ENCODE measurements at regions not wholly inside any gene's neighbourhood (a gene's known extent, or its start where the extent isn't known, plus 50 kb on each side); places are given as distances from the start of the nearest gene placed in this dataset.
A peak's percentile ranks its signal among the peaks of the same experiment; 100 is the strongest.
"Not testable (repeated sequence)": the region's sequence is repeated elsewhere in the genome, so short reads cannot be mapped to it uniquely, and the experiment has no call there.

DNA sequence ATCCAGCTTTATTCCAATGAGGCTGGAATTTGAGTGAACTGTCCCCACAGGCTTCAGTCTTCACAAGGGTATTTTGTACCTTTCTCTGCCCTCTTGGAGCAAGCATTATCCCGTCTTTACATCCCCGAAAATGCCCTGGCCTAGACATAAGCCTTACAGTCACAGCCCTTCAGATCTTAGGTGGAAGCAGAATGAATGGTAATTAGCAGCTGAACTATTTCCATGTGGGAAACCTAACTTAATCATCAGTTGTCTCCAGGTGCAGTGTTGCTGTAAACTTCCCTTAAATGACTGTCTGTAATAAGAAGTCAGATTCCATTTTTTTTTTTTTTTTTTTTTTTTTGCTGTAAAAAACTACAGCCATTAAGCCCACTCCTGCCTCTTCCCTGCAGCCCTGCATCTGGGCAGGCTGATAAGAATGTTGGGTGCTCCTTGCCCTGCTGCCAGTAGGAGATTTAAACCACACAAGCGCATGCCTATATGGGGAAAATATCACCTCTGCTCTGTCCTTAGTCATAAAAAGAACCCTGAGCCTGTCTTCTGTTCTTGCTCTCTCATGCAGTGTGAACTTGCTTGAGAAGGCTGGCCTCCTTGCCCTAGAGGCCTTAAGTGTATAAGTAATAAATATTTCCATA lies 426.8 kb upstream of the SLITRK5 start:
- ATAC-seq (no peak), DNase-seq (no peak)
- intact Hi-C loops (cut with DNase I, micrococcal nuclease): no loop called here
- H3K36me3 ChIP-seq (ENCODE audit: low read depth): no peaks in the 10 kb centered on the region
- no peaks in the 10 kb centered on the region for H3K9me3 ChIP-seq
- TF ChIP-seq, protein P1, sequence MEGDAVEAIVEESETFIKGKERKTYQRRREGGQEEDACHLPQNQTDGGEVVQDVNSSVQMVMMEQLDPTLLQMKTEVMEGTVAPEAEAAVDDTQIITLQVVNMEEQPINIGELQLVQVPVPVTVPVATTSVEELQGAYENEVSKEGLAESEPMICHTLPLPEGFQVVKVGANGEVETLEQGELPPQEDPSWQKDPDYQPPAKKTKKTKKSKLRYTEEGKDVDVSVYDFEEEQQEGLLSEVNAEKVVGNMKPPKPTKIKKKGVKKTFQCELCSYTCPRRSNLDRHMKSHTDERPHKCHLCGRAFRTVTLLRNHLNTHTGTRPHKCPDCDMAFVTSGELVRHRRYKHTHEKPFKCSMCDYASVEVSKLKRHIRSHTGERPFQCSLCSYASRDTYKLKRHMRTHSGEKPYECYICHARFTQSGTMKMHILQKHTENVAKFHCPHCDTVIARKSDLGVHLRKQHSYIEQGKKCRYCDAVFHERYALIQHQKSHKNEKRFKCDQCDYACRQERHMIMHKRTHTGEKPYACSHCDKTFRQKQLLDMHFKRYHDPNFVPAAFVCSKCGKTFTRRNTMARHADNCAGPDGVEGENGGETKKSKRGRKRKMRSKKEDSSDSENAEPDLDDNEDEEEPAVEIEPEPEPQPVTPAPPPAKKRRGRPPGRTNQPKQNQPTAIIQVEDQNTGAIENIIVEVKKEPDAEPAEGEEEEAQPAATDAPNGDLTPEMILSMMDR (IDR thresholded peaks at IDR 0.05): no peak
- no peaks in the 10 kb centered on the region for H3K4me1 ChIP-seq (ENCODE audit: low read depth)
- no peak overlapping the region for H3K4me3 ChIP-seq

DNA sequence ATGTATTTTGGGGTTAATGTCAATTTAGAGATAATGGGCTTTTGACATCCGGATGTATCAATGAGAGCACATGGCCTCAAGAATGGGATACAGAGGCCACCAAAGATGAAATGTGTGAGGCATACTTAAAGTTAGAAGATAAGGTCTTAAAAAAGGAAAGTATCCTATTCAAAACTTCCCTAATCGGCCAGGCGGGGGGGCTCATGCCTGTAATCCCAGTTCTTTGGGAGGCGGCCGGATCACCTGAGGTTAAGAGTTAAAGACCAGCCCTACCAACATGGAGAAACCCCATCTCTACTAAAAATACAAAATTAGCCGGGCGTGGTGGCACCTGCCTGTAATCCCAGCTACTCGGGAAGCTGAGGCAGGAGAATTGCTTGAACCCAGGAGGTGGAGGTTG lies 421.3 kb upstream of the SLITRK5 start:
- H3K4me3 ChIP-seq; intact Hi-C loops (cut with DNase I, micrococcal nuclease); H3K36me3 ChIP-seq (ENCODE audit: low read depth); DNase-seq; H3K9me3 ChIP-seq; ATAC-seq; H3K4me1 ChIP-seq (ENCODE audit: low read depth): not testable (repeated sequence)

DNA sequence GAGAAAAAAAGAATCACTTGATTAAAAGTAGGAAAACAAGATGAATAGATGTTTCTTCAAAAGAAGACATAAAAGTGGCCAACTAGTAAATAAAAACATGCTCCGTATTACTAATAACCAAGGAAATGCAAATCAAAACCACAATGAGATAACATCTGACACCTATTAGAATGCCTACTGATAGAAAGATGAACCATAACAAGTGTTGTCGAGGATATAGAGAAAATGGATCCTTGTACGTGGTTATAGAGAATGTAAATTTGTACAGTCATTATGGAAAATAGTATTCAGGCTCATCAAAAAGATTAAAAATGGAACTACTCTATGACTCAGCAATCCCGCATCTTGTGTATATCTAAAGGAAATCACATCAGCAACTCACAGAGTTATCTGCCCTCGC lies 415.8 kb upstream of the SLITRK5 start:
- TF ChIP-seq, protein P1 (IDR thresholded peaks at IDR 0.05): no peak
- H3K4me3 ChIP-seq: no peak overlapping the region
- intact Hi-C loops (cut with DNase I, micrococcal nuclease): no loop called here

DNA sequence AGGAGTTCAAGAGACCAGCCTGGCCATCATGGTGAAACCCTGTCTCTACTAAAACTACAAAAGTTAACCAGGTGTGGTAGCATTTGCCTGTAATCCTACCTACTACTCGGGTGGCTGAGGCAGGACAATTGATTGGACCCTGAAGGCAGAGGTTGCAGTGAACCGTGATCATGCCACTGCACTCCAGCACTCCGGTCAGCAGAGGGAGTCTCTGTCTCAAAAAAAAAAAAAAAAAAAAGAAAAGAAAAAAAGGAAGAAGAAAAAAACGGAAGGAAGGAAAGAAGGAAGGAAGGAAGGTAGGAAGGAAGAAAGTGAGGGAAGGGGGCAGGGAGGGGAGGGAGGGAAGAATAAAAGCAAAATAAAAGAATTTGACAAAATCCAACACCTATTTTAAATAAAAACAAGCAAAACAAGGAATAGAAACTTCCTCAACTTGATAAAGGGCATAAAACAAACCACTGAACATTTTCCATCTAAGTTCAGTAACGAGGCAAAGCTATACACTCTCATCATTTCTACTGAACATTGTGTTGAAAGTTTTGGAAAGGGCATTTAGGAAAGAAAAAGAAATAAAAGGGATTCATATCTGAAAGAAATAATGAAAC lies 411.6 kb upstream of the SLITRK5 start:
- TF ChIP-seq, protein P1 (IDR thresholded peaks at IDR 0.05): no peak
- intact Hi-C loops (cut with DNase I, micrococcal nuclease): no loop called here
- Histone ChIP-seq H3K4me3 (no peak overlapping the region), H3K9me3 (no peaks in the 10 kb centered on the region), H3K36me3 (ENCODE audit: low read depth) (no peaks in the 10 kb centered on the region), H3K4me1 (ENCODE audit: low read depth) (no peaks in the 10 kb centered on the region)
- DNase-seq (no peak), ATAC-seq (no peak)

More for the DNA sequence above, 415.8 kb upstream of the SLITRK5 start:
- no peak for ATAC-seq
- no peaks in the 10 kb centered on the region for H3K36me3 ChIP-seq (ENCODE audit: low read depth)
- no peaks in the 10 kb centered on the region for H3K4me1 ChIP-seq (ENCODE audit: low read depth)
- no peaks in the 10 kb centered on the region for H3K9me3 ChIP-seq
- no peak for DNase-seq

DNA sequence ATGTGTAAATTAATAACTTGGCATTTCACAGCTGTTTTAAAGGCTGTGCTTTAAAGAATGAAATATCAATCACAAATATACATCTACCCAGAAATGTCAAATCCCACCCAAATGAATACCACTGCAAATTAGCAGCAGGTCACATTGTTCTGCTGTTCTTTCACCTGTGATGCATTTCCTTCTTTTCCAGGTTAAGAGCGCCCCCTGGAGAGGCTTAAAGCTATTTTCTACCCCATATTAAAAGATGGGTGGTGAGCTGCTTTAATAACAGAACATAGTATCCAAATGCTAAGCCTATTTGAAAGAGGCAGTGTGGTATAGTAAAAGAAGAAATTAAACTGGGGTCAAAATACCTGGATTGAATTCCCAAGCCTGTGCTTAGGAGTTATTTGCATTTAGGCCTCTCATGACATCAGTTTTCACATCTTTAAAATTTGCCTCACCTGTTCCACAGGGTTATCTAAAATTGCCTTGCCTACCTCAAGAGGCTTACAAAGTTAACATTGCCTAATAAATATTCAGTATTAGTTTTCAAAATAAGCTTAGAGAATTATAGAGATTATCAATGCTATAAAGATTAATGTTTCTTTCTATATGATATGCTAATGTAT lies 396.9 kb upstream of the SLITRK5 start:
- Histone ChIP-seq H3K36me3 (ENCODE audit: low read depth) (no peaks in the 10 kb centered on the region), H3K9me3 (no peaks in the 10 kb centered on the region), H3K4me1 (ENCODE audit: low read depth) (no peaks in the 10 kb centered on the region), H3K4me3 (no peak overlapping the region)
- no peak for ATAC-seq
- intact Hi-C loops (cut with DNase I, micrococcal nuclease): no loop called here
- TF ChIP-seq, protein P1 (IDR thresholded peaks at IDR 0.05): no peak
- DNase-seq: peak in 1 of 3 donors; percentile 71

DNA sequence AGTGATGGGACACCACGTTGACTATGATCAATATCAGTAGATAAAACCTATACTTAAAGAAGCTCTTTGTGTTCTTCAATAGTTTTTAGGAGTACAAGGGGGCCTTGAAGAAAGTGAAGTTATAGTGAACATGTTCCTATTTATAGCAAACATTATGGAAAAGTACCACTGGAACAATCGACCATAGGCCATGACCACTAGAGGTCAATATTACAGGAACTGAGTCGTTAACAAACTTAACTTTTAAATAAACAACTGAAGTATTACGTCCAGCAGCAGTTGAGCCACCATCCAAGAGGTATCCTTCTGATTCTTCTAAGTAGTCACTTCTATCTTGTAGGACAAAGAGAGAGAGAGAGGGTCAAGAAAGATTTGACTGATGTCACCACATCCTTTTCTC lies 391.0 kb upstream of the SLITRK5 start:
- ATAC-seq (no peak), DNase-seq (no peak)
- intact Hi-C loops (cut with DNase I, micrococcal nuclease): no loop called here
- Histone ChIP-seq H3K9me3 (no peaks in the 10 kb centered on the region), H3K36me3 (ENCODE audit: low read depth) (no peaks in the 10 kb centered on the region), H3K4me3 (no peak overlapping the region), H3K4me1 (ENCODE audit: low read depth) (no peaks in the 10 kb centered on the region)
- TF ChIP-seq, protein P1 (IDR thresholded peaks at IDR 0.05): no peak

All from mucosa of descending colon (tissue), 3 donors.